ENCODE measurements at regions not wholly inside any gene's neighbourhood (a gene's known extent, or its start where the extent isn't known, plus 50 kb on each side); places are given as distances from the start of the nearest gene placed in this dataset.

GRCh38 chr14:62369919-62370560 lies 607.8 kb downstream of the SNAPC1 start:
- no peak overlapping the region for H3K4me3 ChIP-seq (replicated peaks in 1 of 4; ENCODE audit: control extremely low read depth in 1 of 4, insufficient read depth in 1 of 4, low read depth in 3 of 4, low read length in 4 of 4)
- H3K36me3 ChIP-seq (ENCODE audit: control insufficient read depth, insufficient read depth, low read length), result no peaks in the 10 kb centered on the region
- no peak overlapping the region for H3K4me2 ChIP-seq (ENCODE audit: extremely low read depth, insufficient read depth, low read length)
- H3K9me3 ChIP-seq (ENCODE audit: control insufficient read depth, insufficient read depth, low read depth, low read length), result no peaks in the 10 kb centered on the region
- no peak overlapping the region for H3K9ac ChIP-seq (ENCODE audit: insufficient read depth, low read length)
- H3K27me3 ChIP-seq (ENCODE audit: control insufficient read depth, insufficient read depth, low read length), result no peaks in the 10 kb centered on the region
- no peaks in the 10 kb centered on the region for H3K79me2 ChIP-seq (ENCODE audit: control insufficient read depth, insufficient read depth, low read length)
- no peaks in the 10 kb centered on the region for H3K4me1 ChIP-seq (ENCODE audit: control insufficient read depth, extremely low read depth, insufficient read depth, low read length)
- DNase-seq (ENCODE audit: low read depth in 2 of 2), result no peak
- no peak for TF ChIP-seq EZH2 (IDR thresholded peaks at IDR 0.05; ENCODE audit: low read length, missing control alignments)
- TF ChIP-seq CTCF (conservative IDR thresholded peaks at IDR 0.05 in 1 of 2, IDR thresholded peaks at IDR 0.05 in 1 of 2; ENCODE audit: low read depth in 1 of 2, low read length in 2 of 2), result no peak
- H2AFZ ChIP-seq (ENCODE audit: low read length), result no peak overlapping the region
- no peak overlapping the region for H3K27ac ChIP-seq (ENCODE audit: insufficient read depth, low read length)
- H4K20me1 ChIP-seq (ENCODE audit: control insufficient read depth, extremely low read depth, insufficient read depth, low read length), result no peaks in the 10 kb centered on the region

GRCh38 chr14:62373944-62374343 lies 611.7 kb downstream of the SNAPC1 start:
- TF ChIP-seq CTCF (conservative IDR thresholded peaks at IDR 0.05 in 1 of 2, IDR thresholded peaks at IDR 0.05 in 1 of 2; ENCODE audit: low read depth in 1 of 2, low read length in 2 of 2), result no peak
- no peak for TF ChIP-seq EZH2 (IDR thresholded peaks at IDR 0.05; ENCODE audit: low read length, missing control alignments)
- Histone ChIP-seq H3K4me2 (ENCODE audit: extremely low read depth, insufficient read depth, low read length) (no peak overlapping the region), H3K79me2 (ENCODE audit: control insufficient read depth, insufficient read depth, low read length) (no peaks in the 10 kb centered on the region), H3K9ac (ENCODE audit: insufficient read depth, low read length) (no peak overlapping the region), H3K9me3 (ENCODE audit: control insufficient read depth, insufficient read depth, low read depth, low read length) (no peaks in the 10 kb centered on the region), H3K27me3 (ENCODE audit: control insufficient read depth, insufficient read depth, low read length) (no peaks in the 10 kb centered on the region), H2AFZ (ENCODE audit: low read length) (no peak overlapping the region), H3K36me3 (ENCODE audit: control insufficient read depth, insufficient read depth, low read length) (no peaks in the 10 kb centered on the region), H3K4me3 (replicated peaks in 1 of 4; ENCODE audit: control extremely low read depth in 1 of 4, insufficient read depth in 1 of 4, low read depth in 3 of 4, low read length in 4 of 4) (no peak overlapping the region), H3K27ac (ENCODE audit: insufficient read depth, low read length) (no peak overlapping the region), H4K20me1 (ENCODE audit: control insufficient read depth, extremely low read depth, insufficient read depth, low read length) (no peaks in the 10 kb centered on the region), H3K4me1 (ENCODE audit: control insufficient read depth, extremely low read depth, insufficient read depth, low read length) (no peaks in the 10 kb centered on the region)
- DNase-seq (ENCODE audit: low read depth in 2 of 2), result peak in 1 of 2 donors; percentile 18

GRCh38 chr14:62378057-62378456 lies 615.8 kb downstream of the SNAPC1 start:
- no peak overlapping the region for H3K4me2 ChIP-seq (ENCODE audit: extremely low read depth, insufficient read depth, low read length)
- H3K9ac ChIP-seq (ENCODE audit: insufficient read depth, low read length), result no peak overlapping the region
- H3K27me3 ChIP-seq (ENCODE audit: control insufficient read depth, insufficient read depth, low read length), result no peaks in the 10 kb centered on the region
- H3K9me3 ChIP-seq (ENCODE audit: control insufficient read depth, insufficient read depth, low read depth, low read length), result no peaks in the 10 kb centered on the region
- TF ChIP-seq CTCF (conservative IDR thresholded peaks at IDR 0.05 in 1 of 2, IDR thresholded peaks at IDR 0.05 in 1 of 2; ENCODE audit: low read depth in 1 of 2, low read length in 2 of 2) (no peak), EZH2 (IDR thresholded peaks at IDR 0.05; ENCODE audit: low read length, missing control alignments) (no peak)
- no peak overlapping the region for H3K4me3 ChIP-seq (replicated peaks in 1 of 4; ENCODE audit: control extremely low read depth in 1 of 4, insufficient read depth in 1 of 4, low read depth in 3 of 4, low read length in 4 of 4)
- H2AFZ ChIP-seq (ENCODE audit: low read length), result no peak overlapping the region
- no peaks in the 10 kb centered on the region for H3K36me3 ChIP-seq (ENCODE audit: control insufficient read depth, insufficient read depth, low read length)
- H4K20me1 ChIP-seq (ENCODE audit: control insufficient read depth, extremely low read depth, insufficient read depth, low read length), result no peaks in the 10 kb centered on the region
- H3K27ac ChIP-seq (ENCODE audit: insufficient read depth, low read length), result no peak overlapping the region
- DNase-seq (ENCODE audit: low read depth in 2 of 2), result no peak
- no peaks in the 10 kb centered on the region for H3K4me1 ChIP-seq (ENCODE audit: control insufficient read depth, extremely low read depth, insufficient read depth, low read length)
- H3K79me2 ChIP-seq (ENCODE audit: control insufficient read depth, insufficient read depth, low read length), result no peaks in the 10 kb centered on the region

All from fibroblast of lung (primary cell).